ELR (cell line): ENCODE measurements at regions not wholly inside any gene's neighbourhood (a gene's known extent, or its start where the extent isn't known, plus 50 kb on each side); places are given as distances from the start of the nearest gene placed in this dataset.
A peak's percentile ranks its signal among the peaks of the same experiment; 100 is the strongest.

Source experiments
- DNase-seq: peaks from one replicate; pipeline ENCODE4 v3.0.0-alpha.2; 2015; ENCODE audit warnings: low read depth

DNA sequence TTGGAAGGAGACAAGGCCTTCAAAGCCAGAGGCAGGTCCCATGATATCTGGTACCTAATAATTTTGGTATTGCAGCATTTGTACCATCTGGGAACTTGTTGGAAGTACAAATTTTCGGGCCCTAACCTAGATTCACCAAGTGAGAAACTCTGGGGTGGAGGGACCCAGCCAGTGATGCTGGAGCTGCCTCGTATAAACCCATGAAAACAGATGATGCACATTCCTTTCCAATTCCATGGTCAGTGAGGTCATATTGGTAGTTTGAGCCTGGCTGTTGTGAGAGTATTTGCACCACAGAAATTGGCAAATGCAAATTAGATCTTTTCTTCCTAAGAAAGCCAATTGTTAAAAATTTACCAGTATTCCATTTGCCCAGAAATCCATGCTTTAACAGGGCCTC lies 269.6 kb upstream of the PLXNA2 start:
- DNase-seq = no peak

DNA sequence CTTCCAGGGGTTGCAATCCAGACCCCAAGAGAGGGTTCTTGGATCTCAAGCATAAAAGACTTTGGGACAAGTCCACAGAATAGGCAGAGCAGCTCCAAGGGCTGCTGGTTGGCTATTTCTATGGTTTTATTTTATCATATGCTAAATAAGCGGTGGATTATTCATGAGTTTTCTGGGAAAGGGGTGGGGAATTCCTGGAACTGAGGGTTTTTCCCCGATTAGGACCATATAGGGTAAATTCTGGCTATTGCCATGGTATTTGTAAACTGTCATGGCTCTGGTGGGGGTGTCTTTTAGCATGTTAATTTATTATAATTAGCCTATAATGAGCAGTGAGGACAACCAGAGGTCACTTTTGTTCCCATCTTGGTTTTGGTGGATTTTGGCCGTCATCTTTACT lies 270.9 kb upstream of the PLXNA2 start:
- DNase-seq = no peak

DNA sequence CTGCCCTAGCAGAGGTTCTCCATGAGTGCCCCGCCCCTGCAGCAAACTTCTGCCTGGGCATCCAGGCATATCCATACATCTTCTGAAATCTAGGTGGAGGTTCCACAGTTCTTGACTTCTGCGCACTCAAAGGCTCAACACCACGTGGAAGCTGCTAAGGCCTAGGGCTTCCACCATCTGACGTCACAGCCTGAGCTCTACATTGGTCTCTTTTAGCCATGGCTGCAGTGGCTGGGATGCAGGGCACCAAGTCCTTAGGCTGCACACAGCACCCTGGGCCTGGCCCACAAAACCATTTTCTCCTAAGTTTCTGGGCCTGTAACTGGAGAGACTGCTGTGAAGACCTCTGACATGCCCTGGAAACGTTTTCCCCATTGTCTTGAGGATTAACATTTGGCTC lies 272.6 kb upstream of the PLXNA2 start:
- no peak for DNase-seq

GRCh38 chr1:208520438-208521099 lies 276.4 kb upstream of the PLXNA2 start:
- DNase-seq = peak; percentile 27

GRCh38 chr1:208521534-208521933 lies 277.4 kb upstream of the PLXNA2 start:
- DNase-seq = no peak

GRCh38 chr1:208523007-208523406 lies 278.8 kb upstream of the PLXNA2 start:
- DNase-seq = no peak

GRCh38 chr1:208524376-208524775 lies 280.2 kb upstream of the PLXNA2 start:
- peak; percentile 25 for DNase-seq

DNA sequence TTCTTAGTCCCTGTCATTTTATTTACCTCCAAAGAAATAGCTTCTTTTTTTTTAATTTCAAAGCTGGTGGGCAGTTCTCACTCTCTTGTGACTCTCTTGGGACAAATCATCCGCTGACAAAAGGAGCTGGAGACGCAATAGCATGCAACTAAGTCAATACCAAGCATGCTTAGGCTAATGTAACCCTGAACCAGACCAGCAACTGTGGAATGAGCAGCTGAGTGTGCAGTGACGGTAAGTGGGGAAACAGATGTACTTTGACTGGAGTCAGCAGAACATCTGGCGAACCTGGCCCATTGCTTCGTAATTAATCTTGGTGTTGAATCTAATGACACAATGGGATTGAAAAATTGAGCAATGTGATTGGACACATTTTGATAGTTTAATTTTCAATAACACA lies 280.7 kb upstream of the PLXNA2 start:
- DNase-seq = no peak

DNA sequence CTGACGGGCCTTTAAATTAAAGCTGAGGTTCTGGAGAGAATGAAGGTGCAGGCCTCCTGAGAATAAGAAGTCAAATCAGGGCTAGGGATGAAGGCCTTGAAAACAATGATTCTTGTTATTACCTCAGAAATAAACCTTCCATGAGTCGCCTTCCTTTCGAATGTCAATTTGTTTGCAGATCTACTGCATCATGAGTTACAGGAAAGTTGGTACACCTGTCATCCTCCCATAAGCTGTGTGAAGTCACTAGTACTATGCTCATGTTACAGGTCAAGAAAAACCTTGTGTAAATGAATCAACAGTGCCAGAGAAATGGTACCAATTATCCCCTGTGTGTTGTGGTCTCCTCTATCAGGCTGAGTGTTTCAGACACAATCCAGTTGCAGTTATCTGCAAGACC lies 281.2 kb upstream of the PLXNA2 start:
- peak; percentile 13 for DNase-seq

- DNase-seq = no peak
Observed at GRCh38 chr1:208526613-208527125, 282.5 kb upstream of the PLXNA2 start.

DNA sequence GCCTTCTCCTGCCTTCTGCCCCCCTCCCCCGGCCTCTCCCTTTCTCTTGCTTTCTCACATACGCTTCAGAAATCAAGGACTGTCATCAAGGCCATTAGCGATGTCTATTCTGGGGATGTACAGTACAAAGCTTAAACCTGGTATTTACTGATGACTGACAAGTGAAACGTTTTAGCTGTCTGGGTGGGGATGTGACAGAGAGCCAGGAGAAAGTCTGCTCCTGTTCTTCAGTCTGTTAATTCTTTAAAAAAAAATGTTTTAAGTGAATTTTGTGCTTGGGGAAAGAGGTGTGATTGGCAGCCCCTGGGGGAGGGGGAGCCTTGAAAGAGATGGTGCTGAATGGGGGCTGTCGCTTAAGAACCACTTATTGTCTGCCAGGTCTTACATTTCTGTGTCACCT lies 283.0 kb upstream of the PLXNA2 start:
- no peak for DNase-seq

- no peak for DNase-seq
Observed at GRCh38 chr1:208528578-208529240, 284.5 kb upstream of the PLXNA2 start.

- DNase-seq = no peak
Observed at GRCh38 chr1:208531003-208531750, 287.0 kb upstream of the PLXNA2 start.

DNA sequence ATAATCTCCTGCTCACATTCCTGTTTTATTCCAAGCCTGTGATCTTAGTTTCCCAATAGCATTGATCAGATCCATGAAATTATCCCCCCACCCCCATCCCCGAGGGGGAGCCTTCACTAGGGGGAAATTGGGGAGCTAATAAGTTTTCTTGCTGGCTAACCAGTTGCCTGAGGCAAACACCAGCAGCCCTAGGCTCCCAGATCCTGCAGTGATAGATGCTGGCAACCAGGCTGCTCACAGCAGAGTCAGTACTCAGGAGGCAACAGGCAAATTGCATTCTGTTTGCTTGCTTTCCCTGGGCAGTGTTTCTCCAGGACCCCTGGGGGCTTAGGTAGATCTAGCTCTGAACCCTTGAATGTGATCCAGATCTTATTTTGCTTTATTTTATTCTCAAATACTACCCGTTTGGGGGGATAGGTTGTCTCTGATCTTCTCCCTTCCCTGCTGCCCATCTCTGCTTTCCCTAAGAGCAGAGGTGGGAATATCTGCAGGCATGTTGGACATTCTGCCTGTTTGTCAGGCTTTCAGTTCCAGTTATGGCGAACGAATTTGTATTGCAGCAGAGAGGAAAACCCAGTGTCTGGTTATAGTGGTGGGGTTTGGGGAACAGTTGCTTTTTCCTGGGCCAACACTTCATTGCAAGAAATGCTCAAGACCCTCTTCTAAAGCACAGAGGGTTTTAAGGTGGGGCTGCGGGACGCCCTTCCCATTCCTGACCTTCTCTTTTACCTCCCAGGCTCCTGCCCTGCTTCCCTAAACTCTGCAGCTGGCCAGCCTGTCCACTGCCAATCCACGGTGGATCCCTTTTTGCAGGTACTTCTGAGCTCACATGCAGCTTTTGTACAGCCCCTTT lies 289.8 kb upstream of the PLXNA2 start:
- no peak for DNase-seq

DNA sequence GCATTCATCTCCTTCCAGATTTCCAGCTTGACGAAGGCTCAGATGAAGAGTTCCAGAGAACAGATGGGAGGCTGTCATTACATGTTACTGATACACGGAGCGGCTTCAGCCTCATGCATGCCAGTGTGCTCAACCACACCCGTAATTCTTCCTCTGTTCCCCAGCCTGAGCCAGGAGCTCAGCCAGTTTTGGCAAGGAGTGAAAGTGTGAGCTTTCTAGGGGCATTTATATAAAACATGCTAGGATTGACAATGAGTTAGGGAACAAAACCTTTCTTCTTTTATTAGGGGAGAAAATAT lies 290.4 kb upstream of the PLXNA2 start:
- no peak for DNase-seq

DNA sequence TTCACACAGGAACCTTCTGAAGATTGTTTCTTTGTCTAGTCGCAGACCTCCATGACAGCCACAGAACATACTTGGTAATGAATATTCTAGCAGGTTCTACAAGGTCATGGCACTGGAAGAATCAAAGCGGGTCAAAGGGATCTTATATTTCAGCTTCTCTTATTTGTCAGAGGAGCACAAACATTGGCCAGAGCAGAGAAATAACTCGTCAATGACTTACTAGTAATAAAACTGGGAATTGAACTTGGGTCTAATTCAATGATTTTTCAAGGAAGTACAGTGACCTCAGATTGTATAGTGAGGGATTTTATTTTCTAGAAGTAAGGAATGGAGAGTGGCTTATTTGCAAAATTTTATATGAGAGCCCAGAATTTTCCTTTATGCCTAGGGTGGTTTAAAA lies 290.8 kb upstream of the PLXNA2 start:
- DNase-seq = no peak

DNA sequence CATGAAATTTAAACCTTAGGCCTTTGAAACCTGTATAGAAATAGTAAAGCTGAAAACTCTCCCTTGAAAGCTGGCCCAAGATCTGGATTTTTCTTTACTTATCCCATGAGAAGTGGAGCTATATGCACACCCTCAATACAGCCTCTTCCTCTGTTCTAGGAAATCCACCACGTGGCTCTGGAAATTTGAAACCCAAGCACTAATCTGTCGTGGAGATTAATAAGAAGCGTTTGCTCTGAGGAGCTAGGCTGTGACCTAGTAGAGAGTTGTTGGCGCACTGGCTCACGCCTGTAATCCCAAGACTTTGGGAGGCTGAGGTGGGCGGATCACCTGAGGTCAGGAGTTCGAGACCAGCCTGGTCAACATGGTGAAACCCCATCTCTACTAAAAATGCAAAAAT lies 291.3 kb upstream of the PLXNA2 start:
- no peak for DNase-seq

- DNase-seq = peak; percentile 56
Observed at GRCh38 chr1:208536212-208536611, 292.0 kb upstream of the PLXNA2 start.

DNA sequence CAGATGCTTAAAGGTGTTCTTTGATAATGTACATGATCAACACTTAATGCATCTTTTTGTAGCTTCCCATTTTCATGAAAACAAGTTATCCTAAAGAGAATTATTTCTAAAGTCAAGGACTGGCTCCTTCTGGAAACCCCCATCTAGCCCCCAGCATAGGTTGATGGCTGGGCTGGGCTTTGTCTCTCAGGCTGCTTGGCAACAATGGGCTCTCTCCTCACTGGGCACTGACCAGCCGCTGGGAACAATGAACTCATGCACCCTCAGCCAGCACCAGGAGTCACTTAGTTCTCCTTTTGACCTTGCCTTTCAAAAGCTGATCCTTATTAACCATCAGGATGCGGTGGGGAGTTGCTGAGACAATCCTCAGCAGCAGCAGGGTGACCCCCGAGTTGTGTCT lies 293.0 kb upstream of the PLXNA2 start:
- no peak for DNase-seq

DNA sequence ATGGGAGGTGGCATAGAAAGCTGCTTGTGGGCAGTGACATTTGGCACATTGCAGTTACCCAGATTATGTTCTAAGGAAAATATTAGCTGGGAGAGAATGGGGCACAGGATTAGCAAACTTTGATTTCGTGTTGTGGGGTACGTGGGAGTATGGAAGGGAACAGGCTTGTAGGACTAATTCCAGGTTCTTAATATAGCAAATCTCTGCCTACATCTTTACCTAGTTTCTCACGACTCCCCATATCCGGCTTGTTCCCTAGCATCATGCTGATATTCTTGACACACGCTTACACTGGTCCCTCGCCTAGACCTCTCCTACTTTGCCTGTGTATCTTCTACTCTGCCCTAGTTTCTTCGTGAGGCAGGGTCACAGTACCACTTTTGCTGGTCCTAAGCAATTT lies 293.9 kb upstream of the PLXNA2 start:
- no peak for DNase-seq

GRCh38 chr1:208538587-208538986 lies 294.4 kb upstream of the PLXNA2 start:
- DNase-seq = no peak

GRCh38 chr1:208540724-208541123 lies 296.5 kb upstream of the PLXNA2 start:
- no peak for DNase-seq
